MM.1S (cell line): ENCODE measurements at regions not wholly inside any gene's neighbourhood (a gene's known extent, or its start where the extent isn't known, plus 50 kb on each side); places are given as distances from the start of the nearest gene placed in this dataset.

ENCODE experiments used
- DNase-seq: peaks from one replicate; pipeline ENCODE4 v3.0.0-alpha.2; 2015
- H2AFZ ChIP-seq: fragments of 300-600 bp; sonication (generic); 2 replicates; pipeline ENCODE4 v1.6.0; 2016; ENCODE audit warnings: antibody characterized with exemption, low read length
- H3F3A ChIP-seq: fragments of 300-600 bp; sonication (generic); 2 replicates; pipeline ENCODE4 v1.6.1; 2016; ENCODE audit warnings: mild to moderate bottlenecking, antibody characterized with exemption, low read length, moderate library complexity, mixed read lengths; ENCODE audit not compliant: insufficient read depth
- H3K27ac ChIP-seq: fragments of 300-600 bp; sonication (generic); 2 replicates; pipeline ENCODE4 v1.5.1; 2016; ENCODE audit warnings: mild to moderate bottlenecking, low read length
- H3K27me3 ChIP-seq: fragments of 300-600 bp; sonication (generic); replicated peaks from 2 replicates; pipeline ENCODE4 v1.6.0; 2016; ENCODE audit warnings: low read length; ENCODE audit not compliant: insufficient read depth
- H3K36me3 ChIP-seq: fragments of 300-600 bp; sonication (generic); replicated peaks from 2 replicates; pipeline ENCODE4 v1.6.1; 2016; ENCODE audit warnings: mild to moderate bottlenecking, low read length, mixed read lengths; ENCODE audit not compliant: insufficient read depth
- H3K4me1 ChIP-seq: fragments of 300-600 bp; sonication (generic); 2 replicates; pipeline ENCODE4 v1.6.1; 2016; ENCODE audit warnings: low read length, mixed read lengths
- H3K4me2 ChIP-seq: fragments of 300-600 bp; sonication (generic); 2 replicates; pipeline ENCODE4 v1.6.0; 2016; ENCODE audit warnings: low read depth, low read length
- H3K4me3 ChIP-seq: fragments of 300-600 bp; sonication (generic); 2 replicates; pipeline ENCODE4 v1.5.1; 2016; ENCODE audit warnings: low read length, mixed read lengths
- H3K79me2 ChIP-seq: fragments of 300-600 bp; sonication (generic); 2 replicates; pipeline ENCODE4 v1.6.1; 2016; ENCODE audit warnings: mixed run types, low read length, mixed read lengths
- H3K9ac ChIP-seq: fragments of 300-600 bp; sonication (generic); 2 replicates; pipeline ENCODE4 v1.6.1; 2016; ENCODE audit warnings: low read length, mixed read lengths
- H3K9me2 ChIP-seq: fragments of 300-600 bp; sonication (generic); replicated peaks from 2 replicates; pipeline ENCODE4 v1.6.1; 2016; ENCODE audit warnings: mild to moderate bottlenecking, low read length, mixed read lengths; ENCODE audit not compliant: insufficient read depth
- H3K9me3 ChIP-seq: fragments of 300-600 bp; sonication (generic); replicated peaks from 2 replicates; pipeline ENCODE4 v1.6.1; 2016; ENCODE audit warnings: mild to moderate bottlenecking, low read length, mixed read lengths; ENCODE audit not compliant: insufficient read depth
- H4K20me1 ChIP-seq: fragments of 300-600 bp; sonication (generic); 2 replicates; pipeline ENCODE4 v1.6.1; 2016; ENCODE audit warnings: mild to moderate bottlenecking, low read length, moderate library complexity, mixed read lengths; ENCODE audit not compliant: insufficient read depth
- CTCF ChIP-seq: fragments of 300-600 bp; sonication (generic); IDR thresholded peaks from 2 replicates; pipeline ENCODE4 v1.5.1; 2016; ENCODE audit warnings: antibody characterized with exemption, low read length, mixed read lengths
- EZH2 ChIP-seq: fragments of 300-600 bp; sonication (generic); optimal IDR thresholded peaks from 2 replicates; pipeline ENCODE3; 2017; ENCODE audit warnings: low read depth, mild to moderate bottlenecking, antibody characterized with exemption, low read length, mixed read lengths
- EZH2phosphoT487 ChIP-seq: fragments of 300-600 bp; sonication (generic); IDR thresholded peaks from 2 replicates; pipeline ENCODE4 v1.6.1; 2018; ENCODE audit warnings: antibody characterized with exemption, low read length

GRCh38 chr7:41039386-41039953 is 663.4 kb downstream of the INHBA start:
- Histone ChIP-seq H3K4me2 (no peak overlapping the region), H3K36me3 (no peaks in the 10 kb centered on the region), H3F3A (no peaks in the 10 kb centered on the region), H3K27ac (no peak overlapping the region), H3K9me2 (no peaks in the 10 kb centered on the region), H3K4me1 (no peaks in the 10 kb centered on the region), H3K27me3 (no peaks in the 10 kb centered on the region), H3K9ac (no peak overlapping the region), H4K20me1 (no peaks in the 10 kb centered on the region), H2AFZ (no peak overlapping the region), H3K79me2 (no peaks in the 10 kb centered on the region), H3K9me3 (no peaks in the 10 kb centered on the region), H3K4me3 (no peak overlapping the region)
- DNase-seq, result no peak
- TF ChIP-seq EZH2, result no peak
- no peak for TF ChIP-seq CTCF
- no peak for TF ChIP-seq EZH2phosphoT487

- H3K9me3 ChIP-seq, result no peaks in the 10 kb centered on the region
- H3K4me1 ChIP-seq, result no peaks in the 10 kb centered on the region
- DNase-seq, result peak; percentile 33
- H3F3A ChIP-seq, result no peaks in the 10 kb centered on the region
- no peaks in the 10 kb centered on the region for H4K20me1 ChIP-seq
- H3K27me3 ChIP-seq, result no peaks in the 10 kb centered on the region
- TF ChIP-seq EZH2, result no peak
- TF ChIP-seq EZH2phosphoT487, result no peak
- TF ChIP-seq CTCF, result no peak
- no peak overlapping the region for H3K9ac ChIP-seq
- H3K4me3 ChIP-seq, result no peak overlapping the region
- H3K9me2 ChIP-seq, result no peaks in the 10 kb centered on the region
- H3K27ac ChIP-seq, result no peak overlapping the region
- H3K4me2 ChIP-seq, result no peak overlapping the region
- H3K79me2 ChIP-seq, result no peaks in the 10 kb centered on the region
- H3K36me3 ChIP-seq, result no peaks in the 10 kb centered on the region
- no peak overlapping the region for H2AFZ ChIP-seq
Measured at GRCh38 chr7:41038211-41038610, 664.7 kb downstream of the INHBA start.

GRCh38 chr7:41037691-41038090 is 665.2 kb downstream of the INHBA start:
- Histone ChIP-seq H4K20me1 (no peaks in the 10 kb centered on the region), H3K27ac (no peak overlapping the region), H3K4me3 (no peak overlapping the region), H3K27me3 (no peaks in the 10 kb centered on the region), H3K9ac (no peak overlapping the region), H3K79me2 (no peaks in the 10 kb centered on the region), H3K36me3 (no peaks in the 10 kb centered on the region), H3K9me3 (no peaks in the 10 kb centered on the region), H3K4me1 (no peaks in the 10 kb centered on the region), H3K4me2 (no peak overlapping the region), H2AFZ (no peak overlapping the region), H3K9me2 (no peaks in the 10 kb centered on the region), H3F3A (no peaks in the 10 kb centered on the region)
- no peak for DNase-seq
- TF ChIP-seq CTCF (no peak), EZH2 (no peak), EZH2phosphoT487 (no peak)
